MCF 10A (cell line): ENCODE measurements at regions not wholly inside any gene's neighbourhood (a gene's known extent, or its start where the extent isn't known, plus 50 kb on each side); places are given as distances from the start of the nearest gene placed in this dataset.

Experiments used
- BruUV-seq: library from RNA; stranded (reverse); fragments of 400-500 nt; replicated peaks from 2 replicates; lab custom pipeline; 2021; lab: Mats Ljungman, UMichigan
- CTCF ChIA-PET: fragments of 300-600 bp; sonication (Branson Sonifier 250); formaldehyde crosslinking; extraction: SDS; loops from one replicate; lab custom pipeline; 2021; ENCODE audit warnings: antibody characterized with exemption, inconsistent platforms; lab: Yijun Ruan, JAX
- POLR2A ChIA-PET: fragments of 300-600, 350-650 bp; sonication (Branson Sonifier 250); formaldehyde crosslinking; extraction: SDS; loops from one replicate; lab custom pipeline; 2020; ENCODE audit warnings: antibody characterized with exemption, inconsistent platforms; lab: Yijun Ruan, JAX
- DNase-seq: peaks from one replicate; pipeline ENCODE4 v3.0.0-alpha.2; 2018; ENCODE audit not compliant: unreplicated experiment
- H3K27ac Mint-ChIP-seq: one replicate; pipeline ENCODE4 v1.8.0; 2022; ENCODE audit warnings: mild to moderate bottlenecking, low read depth, mixed read lengths; ENCODE audit not compliant: unreplicated experiment
- H3K27me3 Mint-ChIP-seq: one replicate; pipeline ENCODE4 v1.8.0; 2022; ENCODE audit warnings: mixed read lengths; ENCODE audit not compliant: insufficient read depth, unreplicated experiment
- H3K36me3 Mint-ChIP-seq: one replicate; pipeline ENCODE4 v1.8.0; 2022; ENCODE audit warnings: mild to moderate bottlenecking, moderate library complexity, mixed read lengths; ENCODE audit not compliant: insufficient read depth, unreplicated experiment
- H3K4me1 Mint-ChIP-seq: one replicate; pipeline ENCODE4 v1.8.0; 2022; ENCODE audit warnings: mixed read lengths; ENCODE audit not compliant: insufficient read depth, unreplicated experiment
- H3K4me3 Mint-ChIP-seq: one replicate; pipeline ENCODE4 v1.8.0; 2022; ENCODE audit warnings: mild to moderate bottlenecking, moderate library complexity, mixed read lengths; ENCODE audit not compliant: unreplicated experiment
- H3K9me3 Mint-ChIP-seq: one replicate; pipeline ENCODE4 v1.8.0; 2022; ENCODE audit warnings: mixed read lengths; ENCODE audit not compliant: unreplicated experiment
- intact Hi-C: fragments of 100-400 bp; cut with micrococcal nuclease; formaldehyde crosslinking; loops from 2 replicates; pipeline ENCODE4 v1.14.1; 2022
- TF ChIP-seq, protein P1 (sequence below): fragments of 200-600 bp; IDR thresholded peaks from one replicate; pipeline ENCODE4 v1.8.0; 2022; ENCODE audit warnings: antibody characterized with exemption, mild to moderate bottlenecking; ENCODE audit not compliant: unreplicated experiment

DNA sequence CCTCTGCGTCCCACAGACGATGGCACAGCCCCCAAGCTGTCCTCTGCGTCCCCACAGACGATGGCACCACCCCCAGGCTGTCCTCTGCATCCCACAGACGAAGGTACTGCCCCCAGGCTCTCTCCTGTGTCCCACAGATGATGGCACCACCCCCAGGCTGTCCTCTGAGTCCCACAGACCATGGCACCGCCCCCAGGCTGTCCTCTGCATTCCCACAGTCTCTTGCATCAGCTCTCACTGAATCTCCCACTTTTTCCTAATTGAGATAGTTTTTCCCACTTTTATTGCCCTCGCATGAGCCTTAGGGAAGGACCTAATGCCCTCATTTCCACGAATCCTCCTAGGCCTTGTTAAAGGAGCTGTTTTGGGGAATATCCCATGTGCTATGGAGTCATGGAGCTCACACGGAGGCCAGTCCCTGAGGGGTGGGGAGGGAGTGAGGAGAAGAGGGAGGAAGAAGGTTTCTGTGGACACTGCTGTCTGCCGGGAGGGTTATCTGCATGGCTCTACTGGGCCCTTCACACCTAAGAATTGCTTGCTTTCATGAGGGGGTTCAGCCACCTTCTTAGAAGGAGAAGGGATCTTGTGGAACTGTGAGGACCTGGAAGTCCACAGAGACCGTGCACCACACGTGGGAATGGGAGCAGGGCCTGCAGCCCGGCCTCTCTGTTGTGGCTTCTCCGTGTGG is 58.2 kb upstream of the PTCH1 start:
- Mint-ChIP-seq H3K9me3 (no peaks in the 10 kb centered on the region), H3K4me3 (no peak overlapping the region), H3K4me1 (no peaks in the 10 kb centered on the region), H3K36me3 (no peaks in the 10 kb centered on the region), H3K27me3 (peaks cover 13% of the 10 kb centered on the region), H3K27ac (no peak overlapping the region)
- ChIA-PET POLR2A (no interaction called here), CTCF (no interaction called here)
- no TSS peak for BruUV-seq
- TF ChIP-seq, protein P1, sequence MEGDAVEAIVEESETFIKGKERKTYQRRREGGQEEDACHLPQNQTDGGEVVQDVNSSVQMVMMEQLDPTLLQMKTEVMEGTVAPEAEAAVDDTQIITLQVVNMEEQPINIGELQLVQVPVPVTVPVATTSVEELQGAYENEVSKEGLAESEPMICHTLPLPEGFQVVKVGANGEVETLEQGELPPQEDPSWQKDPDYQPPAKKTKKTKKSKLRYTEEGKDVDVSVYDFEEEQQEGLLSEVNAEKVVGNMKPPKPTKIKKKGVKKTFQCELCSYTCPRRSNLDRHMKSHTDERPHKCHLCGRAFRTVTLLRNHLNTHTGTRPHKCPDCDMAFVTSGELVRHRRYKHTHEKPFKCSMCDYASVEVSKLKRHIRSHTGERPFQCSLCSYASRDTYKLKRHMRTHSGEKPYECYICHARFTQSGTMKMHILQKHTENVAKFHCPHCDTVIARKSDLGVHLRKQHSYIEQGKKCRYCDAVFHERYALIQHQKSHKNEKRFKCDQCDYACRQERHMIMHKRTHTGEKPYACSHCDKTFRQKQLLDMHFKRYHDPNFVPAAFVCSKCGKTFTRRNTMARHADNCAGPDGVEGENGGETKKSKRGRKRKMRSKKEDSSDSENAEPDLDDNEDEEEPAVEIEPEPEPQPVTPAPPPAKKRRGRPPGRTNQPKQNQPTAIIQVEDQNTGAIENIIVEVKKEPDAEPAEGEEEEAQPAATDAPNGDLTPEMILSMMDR, result no peak
- intact Hi-C loops, result no loop called here
- DNase-seq, result no peak

DNA sequence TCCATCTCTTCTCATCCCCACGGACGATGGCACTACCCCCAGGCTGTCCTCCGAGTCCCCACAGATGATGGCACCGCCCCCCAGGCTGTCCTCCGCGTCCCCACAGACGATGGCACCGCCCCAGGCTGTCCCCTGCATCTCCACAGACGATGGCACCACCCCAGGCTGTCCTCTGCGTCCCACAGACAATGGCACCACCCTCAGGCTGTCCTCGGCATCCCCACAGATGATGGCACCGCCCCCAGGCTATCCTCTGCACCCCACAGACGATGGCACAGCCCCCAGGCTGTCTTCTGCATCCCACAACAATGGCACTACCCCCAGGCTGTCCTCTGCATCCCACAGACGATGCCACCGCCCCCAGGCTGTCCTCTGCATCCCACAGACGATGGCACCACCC is 57.4 kb upstream of the PTCH1 start:
- no TSS peak for BruUV-seq
- CTCF ChIA-PET, result interaction anchor here (0.6 kb wide), 1 partner anchor 9 kb away, joined by 3 read pairs; no protein-coding TSS in a partner anchor
- TF ChIP-seq, protein P1, result no peak
- no peaks in the 10 kb centered on the region for H3K9me3 Mint-ChIP-seq
- H3K27ac Mint-ChIP-seq, result no peak overlapping the region
- H3K27me3 Mint-ChIP-seq, result peaks cover 13% of the 10 kb centered on the region
- POLR2A ChIA-PET, result no interaction called here
- H3K4me3 Mint-ChIP-seq, result no peak overlapping the region
- no peak for DNase-seq
- intact Hi-C loops, result no loop called here
- no peaks in the 10 kb centered on the region for H3K36me3 Mint-ChIP-seq
- no peaks in the 10 kb centered on the region for H3K4me1 Mint-ChIP-seq

DNA sequence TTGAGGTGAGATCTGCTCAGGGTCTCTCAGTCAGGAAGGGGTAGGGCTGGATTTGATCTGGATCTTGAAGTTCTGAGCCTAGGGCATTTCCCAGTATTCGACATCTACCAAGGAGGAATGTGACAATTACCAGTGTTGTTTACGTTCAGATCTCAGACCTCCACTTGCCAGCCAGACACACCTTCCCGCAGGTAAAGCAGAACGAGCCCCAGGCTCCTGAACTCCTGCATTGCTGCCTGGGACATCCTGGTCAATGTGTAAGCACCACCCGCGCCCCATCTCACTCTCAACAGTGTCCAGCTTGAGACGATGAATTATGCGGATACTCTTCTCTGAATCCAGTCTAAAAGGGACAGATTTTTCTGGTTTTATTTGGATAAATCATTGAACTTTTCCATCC is 56.7 kb upstream of the PTCH1 start:
- TF ChIP-seq, protein P1, result no peak
- BruUV-seq, result no TSS peak
- DNase-seq, result no peak
- no peaks in the 10 kb centered on the region for H3K4me1 Mint-ChIP-seq
- ChIA-PET CTCF (interaction anchor here (0.6 kb wide), 1 partner anchor 9 kb away, joined by 3 read pairs; no protein-coding TSS in a partner anchor), POLR2A (interaction anchor here (1.0 kb wide), 1 partner anchor 15 kb away, joined by 5 read pairs; no protein-coding TSS in a partner anchor)
- H3K27ac Mint-ChIP-seq, result no peak overlapping the region
- intact Hi-C loops, result no loop called here
- H3K27me3 Mint-ChIP-seq, result peaks cover 13% of the 10 kb centered on the region
- no peak overlapping the region for H3K4me3 Mint-ChIP-seq
- H3K36me3 Mint-ChIP-seq, result no peaks in the 10 kb centered on the region
- no peaks in the 10 kb centered on the region for H3K9me3 Mint-ChIP-seq

DNA sequence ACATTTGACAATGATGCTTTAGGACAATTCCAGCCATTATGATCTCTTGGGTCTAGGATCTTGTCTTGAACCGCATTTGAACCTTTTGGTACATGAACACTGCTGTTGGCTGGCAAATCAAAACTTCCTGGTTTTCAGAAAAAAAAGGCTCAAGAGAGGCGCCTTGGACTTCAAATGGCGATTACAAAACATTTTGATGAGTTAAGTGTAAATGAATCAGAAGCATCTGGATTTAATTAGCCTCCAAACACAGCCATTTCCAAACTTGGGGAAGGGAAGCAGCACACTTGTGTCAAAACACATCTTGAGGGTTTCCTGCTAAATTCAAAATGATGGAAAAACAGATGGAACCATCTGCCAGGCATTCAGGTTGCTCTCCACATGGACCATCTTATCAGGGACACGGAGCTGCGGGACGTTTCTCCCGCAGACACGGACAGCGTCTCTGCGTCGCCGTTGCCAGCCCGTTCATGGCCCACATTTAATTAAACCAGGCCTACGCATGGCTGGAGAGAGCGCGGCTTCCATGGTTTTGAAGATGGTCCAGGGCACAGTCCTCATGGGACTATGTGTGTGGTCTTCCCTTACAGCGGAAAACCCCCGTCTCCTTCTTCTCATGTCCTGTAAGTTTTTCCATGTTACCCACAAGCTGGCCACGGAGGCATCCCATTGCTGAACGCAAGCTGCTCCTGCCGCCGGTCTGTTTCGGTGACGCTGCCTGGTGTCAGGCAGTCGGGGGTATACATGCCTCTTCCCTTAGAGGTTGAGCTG is 55.8 kb upstream of the PTCH1 start:
- ChIA-PET CTCF (no interaction called here), POLR2A (interaction anchor here (1.0 kb wide), 1 partner anchor 14 kb away, joined by 5 read pairs; no protein-coding TSS in a partner anchor)
- BruUV-seq, result no TSS peak
- TF ChIP-seq, protein P1, result no peak
- Mint-ChIP-seq H3K27ac (no peak overlapping the region), H3K27me3 (peaks cover 13% of the 10 kb centered on the region), H3K9me3 (no peaks in the 10 kb centered on the region), H3K36me3 (no peaks in the 10 kb centered on the region), H3K4me3 (no peak overlapping the region), H3K4me1 (no peaks in the 10 kb centered on the region)
- no peak for DNase-seq
- intact Hi-C loops, result no loop called here
